ENCODE measurements at regions not wholly inside any gene's neighbourhood (a gene's known extent, or its start where the extent isn't known, plus 50 kb on each side); places are given as distances from the start of the nearest gene placed in this dataset.

GRCh38 chr2:120871881-120872620 lies 136.4 kb downstream of the GLI2 start (continued):
- no peak for TF ChIP-seq CTCF (IDR thresholded peaks at IDR 0.05 in 2 of 3, conservative IDR thresholded peaks at IDR 0.05 in 1 of 3; ENCODE audit: borderline replicate concordance in 1 of 3, insufficient read depth in 1 of 3, low read depth in 2 of 3, low read length in 2 of 3)
- no peak for TF ChIP-seq TCF7L2 (IDR thresholded peaks at IDR 0.05; ENCODE audit: borderline replicate concordance, extremely low read depth, insufficient read depth, insufficient read length)

- H3K4me3 ChIP-seq (replicated peaks in 1 of 2; ENCODE audit: low read depth in 1 of 2, low read length in 2 of 2), result no peak overlapping the region
- no peaks in the 10 kb centered on the region for H4K20me1 ChIP-seq (ENCODE audit: insufficient read depth)
- H3K4me2 ChIP-seq (ENCODE audit: low read length), result no peak overlapping the region
- ATAC-seq (no peak), DNase-seq (ENCODE audit: low read depth, low spot score) (no peak)
- H3K36me3 ChIP-seq (ENCODE audit: control insufficient read depth in 1 of 2, insufficient read depth in 2 of 2, low read length in 2 of 2), result no peaks in the 10 kb centered on the region
- RAD21 ChIA-PET (ENCODE audit: low non-redundant PET in 1 of 2, low total read pairs in 2 of 2, uncharacterized antibody in 2 of 2, unreplicated experiment in 2 of 2), result no interaction called here
- H2AFZ ChIP-seq (ENCODE audit: low read depth, low read length, poor library complexity, severe bottlenecking), result no peak overlapping the region
- no peaks in the 10 kb centered on the region for H3K9me3 ChIP-seq (ENCODE audit: control insufficient read depth in 1 of 2, insufficient read depth in 1 of 2, low read depth in 1 of 2, low read length in 2 of 2)
- POLR2A ChIA-PET, result no interaction called here
- CTCF ChIA-PET, result no interaction called here
- TF ChIP-seq EZH2phosphoT487 (IDR thresholded peaks at IDR 0.05; ENCODE audit: borderline replicate concordance), result no peak
- TF ChIP-seq RAD21 (IDR thresholded peaks at IDR 0.05; ENCODE audit: low read depth), result no peak
- TF ChIP-seq ELF1 (IDR thresholded peaks at IDR 0.05; ENCODE audit: borderline replicate concordance, low read depth), result no peak
- TF ChIP-seq ZBTB33 (IDR thresholded peaks at IDR 0.05; ENCODE audit: extremely low read depth, insufficient replicate concordance, low read length), result no peak
- no peak for TF ChIP-seq FOSL1 (IDR thresholded peaks at IDR 0.05; ENCODE audit: low read depth)
- no peak for TF ChIP-seq REST (IDR thresholded peaks at IDR 0.05; ENCODE audit: low read depth)
- TF ChIP-seq EGR1 (IDR thresholded peaks at IDR 0.05; ENCODE audit: low read depth), result no peak
- no peak for TF ChIP-seq POLR2A (IDR thresholded peaks at IDR 0.05; ENCODE audit: borderline replicate concordance, extremely low read depth, insufficient read depth, insufficient read length)
- H3K79me2 ChIP-seq (ENCODE audit: insufficient read depth, low read length), result no peaks in the 10 kb centered on the region
- no peaks in the 10 kb centered on the region for H3K9me2 ChIP-seq (ENCODE audit: insufficient read depth)
- BruUV-seq (replicated peaks), result no TSS peak
- no peak overlapping the region for H3K9ac ChIP-seq (ENCODE audit: low read length)
- H3K4me1 ChIP-seq (ENCODE audit: control insufficient read depth in 1 of 2, insufficient read depth in 2 of 2, low read length in 2 of 2), result no peaks in the 10 kb centered on the region
- no peaks in the 10 kb centered on the region for H3K27me3 ChIP-seq (ENCODE audit: insufficient read depth, low read length)
- intact Hi-C loops (cut with micrococcal nuclease), result no loop called here
- no peak overlapping the region for H3K27ac ChIP-seq (ENCODE audit: low read depth, low read length)
Observed at GRCh38 chr2:120873958-120874887, 138.6 kb downstream of the GLI2 start.
